IMR-90 (cell line): ENCODE measurements at regions not wholly inside any gene's neighbourhood (a gene's known extent, or its start where the extent isn't known, plus 50 kb on each side); places are given as distances from the start of the nearest gene placed in this dataset.

ENCODE experiments used
- ATAC-seq: fragments of 200-7000 bp; cut with Tn5 transposase; 2 replicates; pipeline ENCODE4 v1.9.1; 2020; ENCODE audit warnings: low read depth, mild to moderate bottlenecking, moderate library complexity
- BruUV-seq: library from RNA; stranded (reverse); fragments of 400-500 nt; replicated peaks from 2 replicates; lab custom pipeline; 2021; lab: Mats Ljungman, UMichigan
- CTCF ChIA-PET: fragments of 300-600 bp; formaldehyde crosslinking; extraction: SDS; loops from one replicate; lab custom pipeline; 2021; ENCODE audit warnings: antibody characterized with exemption; lab: Yijun Ruan, JAX
- POLR2A ChIA-PET: fragments of 300-600 bp; sonication (Branson Sonifier 250); formaldehyde crosslinking; loops from one replicate; lab custom pipeline; 2022; ENCODE audit warnings: antibody characterized with exemption; ENCODE audit not compliant: unreplicated experiment; lab: Charles Lee
- DNase-seq: peaks from one replicate; pipeline ENCODE4 v3.0.0; 2013
- H2AFZ ChIP-seq: replicated peaks from 2 replicates; pipeline ENCODE3; 2013; ENCODE audit warnings: low read length, mild to moderate bottlenecking; ENCODE audit not compliant: poor library complexity
- H2AK5ac ChIP-seq: 2 replicates; pipeline ENCODE4 v1.6.1; 2013; ENCODE audit warnings: low read depth, low read length, inconsistent platforms
- H2AK9ac ChIP-seq: replicated peaks from 2 replicates; pipeline ENCODE3; 2013; ENCODE audit warnings: mild to moderate bottlenecking, low read depth, low read length, moderate library complexity; ENCODE audit not compliant: poor library complexity
- H2BK120ac ChIP-seq: 2 replicates; pipeline ENCODE4 v1.6.1; 2013; ENCODE audit warnings: low read depth, low read length, inconsistent platforms
- H2BK15ac ChIP-seq: 3 replicates; pipeline ENCODE4 v1.6.1; 2013; ENCODE audit warnings: low read depth, low read length, inconsistent platforms
- H2BK20ac ChIP-seq: 2 replicates; pipeline ENCODE4 v1.6.1; 2013; ENCODE audit warnings: low read depth, mild to moderate bottlenecking, inconsistent platforms, low read length, moderate library complexity
- H2BK5ac ChIP-seq: 2 replicates; pipeline ENCODE4 v1.6.1; 2013; ENCODE audit warnings: mild to moderate bottlenecking, low read depth, low read length, inconsistent platforms; ENCODE audit not compliant: poor library complexity, severe bottlenecking
- H3K14ac ChIP-seq: replicated peaks from 2 replicates; pipeline ENCODE4 v1.6.1; 2013; ENCODE audit warnings: low read depth, low read length, inconsistent platforms
- H3K18ac ChIP-seq: 2 replicates; pipeline ENCODE4 v1.6.1; 2013; ENCODE audit warnings: low read depth, low read length, control low read depth
- H3K23ac ChIP-seq: 2 replicates; pipeline ENCODE4 v1.6.1; 2013; ENCODE audit warnings: low read depth, low read length, inconsistent platforms
- H3K27ac ChIP-seq: 2 replicates; pipeline ENCODE4 v1.5.1; 2013; ENCODE audit warnings: mild to moderate bottlenecking, control low read depth, low read length; ENCODE audit not compliant: insufficient read depth
- H3K27me3 ChIP-seq: 2 replicates; pipeline ENCODE4 v1.6.1; 2013; ENCODE audit warnings: low read length; ENCODE audit not compliant: control insufficient read depth, insufficient read depth
- H3K36me3 ChIP-seq: 2 replicates; pipeline ENCODE4 v1.6.1; 2013; ENCODE audit warnings: low read length, mixed read lengths; ENCODE audit not compliant: control insufficient read depth, insufficient read depth
- H3K4ac ChIP-seq: 2 replicates; pipeline ENCODE4 v1.6.1; 2013; ENCODE audit warnings: low read depth, low read length, inconsistent platforms
- H3K4me1 ChIP-seq: 2 replicates; pipeline ENCODE4 v1.6.1; 2013; ENCODE audit warnings: low read length, mixed read lengths; ENCODE audit not compliant: control insufficient read depth, insufficient read depth
- H3K4me2 ChIP-seq: 2 replicates; pipeline ENCODE4 v1.6.1; 2013; ENCODE audit warnings: low read depth, mild to moderate bottlenecking, control low read depth, low read length, moderate library complexity
- H3K4me3 ChIP-seq: 2 replicates; pipeline ENCODE4 v1.5.1; 2013; ENCODE audit warnings: low read depth, mild to moderate bottlenecking, control low read depth, low read length, moderate library complexity; ENCODE audit not compliant: insufficient read depth
- H3K56ac ChIP-seq: 2 replicates; pipeline ENCODE4 v1.6.1; 2013; ENCODE audit warnings: low read length, inconsistent platforms; ENCODE audit not compliant: insufficient read depth; ENCODE audit errors: extremely low read depth
- H3K79me1 ChIP-seq, 2 experiments: 2 replicates each; pipeline ENCODE4 v1.6.1; 2013; ENCODE audit warnings: low read length in 2 of 2, inconsistent platforms in 1 of 2, low read depth in 1 of 2
- H3K9ac ChIP-seq: 2 replicates; pipeline ENCODE4 v1.6.1; 2013; ENCODE audit warnings: low read depth, low read length, control low read depth
- H3K9me1 ChIP-seq: 2 replicates; pipeline ENCODE4 v1.6.1; 2013; ENCODE audit warnings: low read length, inconsistent platforms; ENCODE audit not compliant: insufficient read depth
- H3K9me3 ChIP-seq: 2 replicates; pipeline ENCODE4 v1.6.1; 2013; ENCODE audit warnings: low read length; ENCODE audit not compliant: control insufficient read depth, insufficient read depth
- H4K20me1 ChIP-seq: 2 replicates; pipeline ENCODE4 v1.6.1; 2013; ENCODE audit warnings: low read length, inconsistent platforms; ENCODE audit not compliant: insufficient read depth
- H4K5ac ChIP-seq: 2 replicates; pipeline ENCODE4 v1.6.1; 2013; ENCODE audit warnings: mild to moderate bottlenecking, low read depth, low read length, control low read depth
- H4K8ac ChIP-seq, 2 experiments: 2 replicates each; pipeline ENCODE4 v1.6.1; 2013; ENCODE audit warnings: low read depth in 2 of 2, low read length in 2 of 2, control low read depth in 1 of 2, inconsistent platforms in 1 of 2
- H4K91ac ChIP-seq: 2 replicates; pipeline ENCODE4 v1.6.1; 2013; ENCODE audit warnings: low read depth, low read length, inconsistent platforms; ENCODE audit not compliant: insufficient read depth
- BHLHE40 ChIP-seq: fragments of 150-350 bp; IDR thresholded peaks from 2 replicates; pipeline ENCODE4 v1.6.1; 2016; ENCODE audit warnings: mild to moderate bottlenecking, low read depth, low read length
- NFE2L2 ChIP-seq: fragments of 150-350 bp; IDR thresholded peaks from 2 replicates; pipeline ENCODE4 v1.6.1; 2016; ENCODE audit warnings: low read depth, mild to moderate bottlenecking, low read length
- RCOR1 ChIP-seq: IDR thresholded peaks from 2 replicates; pipeline ENCODE4 v1.6.1; 2012; ENCODE audit warnings: mild to moderate bottlenecking, low read length, improper control_type of control experiment; ENCODE audit not compliant: insufficient replicate concordance
- RFX5 ChIP-seq: IDR thresholded peaks from 2 replicates; pipeline ENCODE4 v1.8.0; 2012; ENCODE audit warnings: low read depth, mild to moderate bottlenecking, low read length, moderate library complexity
- WGBS, 2 experiments: methylation state at CpG; one replicate each; pipeline versions ENCODE4 v1.1.5 to v1.1.7; 2013; ENCODE audit warnings: missing lambda C conversion rate in 2 of 2; ENCODE audit not compliant: insufficient read length in 1 of 2; ENCODE audit errors: extremely low coverage in 2 of 2; 5-methylcytosine and 5-hydroxymethylcytosine counted together
- dilution Hi-C: fragments of 300-500 bp; cut with HindIII; formaldehyde crosslinking; loops from one replicate; pipeline ENCODE4 v1.14.3; 2018; ENCODE audit warnings: low sequenced_read_pairs; ENCODE audit not compliant: unreplicated experiment
- in situ Hi-C: fragments of 300-500 bp; cut with MboI; formaldehyde crosslinking; loops from 3 replicates; pipeline ENCODE4 v1.14.3; 2019; ENCODE audit warnings: low sequenced_read_pairs, inconsistent platforms, mixed read lengths
- intact Hi-C: fragments of 100-400 bp; cut with micrococcal nuclease; formaldehyde crosslinking; loops from 2 replicates; pipeline ENCODE4 v1.10.0; 2022
- TF ChIP-seq, protein P1 (sequence below): conservative IDR thresholded peaks from 2 replicates; pipeline ENCODE4 v1.5.1; 2012; ENCODE audit warnings: mild to moderate bottlenecking, low read depth, low read length, improper control_type of control experiment

DNA sequence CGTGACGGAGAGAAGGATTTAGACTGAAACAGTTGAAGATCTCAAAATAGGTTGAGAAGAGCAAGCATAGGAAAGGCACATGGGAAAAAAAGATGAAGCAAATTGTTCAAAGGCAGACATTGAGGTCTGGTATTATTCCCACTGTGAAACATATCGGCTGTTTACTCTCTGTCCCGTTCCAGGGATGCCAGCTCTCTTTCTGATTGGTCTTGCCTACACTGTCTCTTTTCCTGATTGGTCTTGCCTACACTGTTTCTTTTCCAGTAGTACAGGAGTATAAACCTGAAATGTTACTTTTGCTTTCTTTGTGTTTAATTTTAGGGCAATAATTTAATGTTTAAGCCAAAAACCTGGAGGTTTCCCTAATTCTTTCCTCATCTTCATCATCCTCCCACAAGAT, 226.5 kb upstream of the MCHR2 start:
- H2AK5ac ChIP-seq = no peak overlapping the region
- ATAC-seq = no peak
- dilution Hi-C loops (no loop called here), in situ Hi-C loops (no loop called here), intact Hi-C loops (no loop called here)
- H3K18ac ChIP-seq = no peak overlapping the region
- H2BK20ac ChIP-seq = no peak overlapping the region
- no peaks in the 10 kb centered on the region for H3K79me1 ChIP-seq
- H4K91ac ChIP-seq = no peak overlapping the region
- no peaks in the 10 kb centered on the region for H3K27me3 ChIP-seq
- H2BK120ac ChIP-seq = no peak overlapping the region
- H3K23ac ChIP-seq = no peak overlapping the region
- H3K4me2 ChIP-seq = no peak overlapping the region
- peaks cover 3% of the 10 kb centered on the region; the same call in 1 of the 2 replicates for H3K9me1 ChIP-seq
- H3K9ac ChIP-seq = no peak overlapping the region
- H2BK5ac ChIP-seq = no peak overlapping the region
- H2AFZ ChIP-seq = no peak overlapping the region
- H2AK9ac ChIP-seq = no peak overlapping the region
- whole genome bisulfite sequencing, 2 experiments = 81% methylated on average over 3 of the region's 4 CpGs; no CpG with 5 or more reads in 1 of the 2 experiments
- H3K4me1 ChIP-seq = peaks cover 2% of the 10 kb centered on the region; the same call in 1 of the 2 replicates
- POLR2A ChIA-PET = no interaction called here
- CTCF ChIA-PET = no interaction called here
- BruUV-seq = no TSS peak
- TF ChIP-seq BHLHE40 (no peak), RFX5 (no peak), NFE2L2 (no peak), RCOR1 (no peak)
- TF ChIP-seq, protein P1, sequence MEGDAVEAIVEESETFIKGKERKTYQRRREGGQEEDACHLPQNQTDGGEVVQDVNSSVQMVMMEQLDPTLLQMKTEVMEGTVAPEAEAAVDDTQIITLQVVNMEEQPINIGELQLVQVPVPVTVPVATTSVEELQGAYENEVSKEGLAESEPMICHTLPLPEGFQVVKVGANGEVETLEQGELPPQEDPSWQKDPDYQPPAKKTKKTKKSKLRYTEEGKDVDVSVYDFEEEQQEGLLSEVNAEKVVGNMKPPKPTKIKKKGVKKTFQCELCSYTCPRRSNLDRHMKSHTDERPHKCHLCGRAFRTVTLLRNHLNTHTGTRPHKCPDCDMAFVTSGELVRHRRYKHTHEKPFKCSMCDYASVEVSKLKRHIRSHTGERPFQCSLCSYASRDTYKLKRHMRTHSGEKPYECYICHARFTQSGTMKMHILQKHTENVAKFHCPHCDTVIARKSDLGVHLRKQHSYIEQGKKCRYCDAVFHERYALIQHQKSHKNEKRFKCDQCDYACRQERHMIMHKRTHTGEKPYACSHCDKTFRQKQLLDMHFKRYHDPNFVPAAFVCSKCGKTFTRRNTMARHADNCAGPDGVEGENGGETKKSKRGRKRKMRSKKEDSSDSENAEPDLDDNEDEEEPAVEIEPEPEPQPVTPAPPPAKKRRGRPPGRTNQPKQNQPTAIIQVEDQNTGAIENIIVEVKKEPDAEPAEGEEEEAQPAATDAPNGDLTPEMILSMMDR = no peak
- no peak overlapping the region for H3K14ac ChIP-seq
- H4K20me1 ChIP-seq = no peaks in the 10 kb centered on the region
- no peak overlapping the region for H3K56ac ChIP-seq
- no peak overlapping the region for H2BK15ac ChIP-seq
- H3K9me3 ChIP-seq = no peaks in the 10 kb centered on the region
- no peak overlapping the region; the same call in 1 of the 2 replicates for H3K4ac ChIP-seq
- H4K8ac ChIP-seq = no peak overlapping the region
- H4K5ac ChIP-seq = no peak overlapping the region
- H3K36me3 ChIP-seq = no peaks in the 10 kb centered on the region
- no peak overlapping the region for H3K27ac ChIP-seq
- no peak overlapping the region for H3K4me3 ChIP-seq
- DNase-seq = no peak
